DND-41 (cell line): ENCODE measurements at regions not wholly inside any gene's neighbourhood (a gene's known extent, or its start where the extent isn't known, plus 50 kb on each side); places are given as distances from the start of the nearest gene placed in this dataset.

Experiments
- CTCF ChIP-seq: IDR thresholded peaks from 2 replicates; pipeline ENCODE4 v1.5.1; 2012; ENCODE audit warnings: borderline replicate concordance, low read length, moderate library complexity, mild to moderate bottlenecking; ENCODE audit not compliant: poor library complexity, severe bottlenecking; ENCODE audit errors: extremely low read depth
- EZH2 ChIP-seq: IDR thresholded peaks from 3 replicates; pipeline ENCODE4 v1.6.1; 2012; ENCODE audit warnings: borderline replicate concordance, low read depth, mild to moderate bottlenecking, moderate library complexity, low read length, inconsistent platforms; ENCODE audit not compliant: severe bottlenecking

GRCh38 chr4:163969291-163969690 is 474.8 kb downstream of the TMA16 start:
- no peak for TF ChIP-seq CTCF
- TF ChIP-seq EZH2 = no peak
